ENCODE measurements at regions not wholly inside any gene's neighbourhood (a gene's known extent, or its start where the extent isn't known, plus 50 kb on each side); places are given as distances from the start of the nearest gene placed in this dataset.

DNA sequence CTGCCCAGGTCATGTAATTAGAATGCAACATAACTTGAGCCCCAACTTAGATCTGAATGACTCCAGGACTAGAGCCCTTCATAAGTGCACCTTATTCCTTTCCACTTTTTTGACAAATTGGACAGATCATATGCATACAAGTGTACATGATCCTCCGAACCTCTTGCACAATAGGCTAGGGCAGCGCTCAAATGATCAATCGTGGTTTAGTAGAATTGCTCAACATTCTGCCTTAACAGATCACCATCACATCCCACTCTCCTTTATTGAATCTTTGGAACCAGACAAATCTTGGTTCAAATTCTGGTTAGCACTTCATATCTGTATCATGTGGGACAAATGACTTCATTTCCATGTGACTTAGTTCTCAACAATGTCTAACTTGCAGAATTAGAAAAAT, 106.8 kb upstream of the CDIN1 start:
- TF ChIP-seq SALL1 (CRISPR knock-in tag; IDR thresholded peaks at IDR 0.05) (no peak), CEBPB (IDR thresholded peaks at IDR 0.05; ENCODE audit: borderline replicate concordance, low read depth, low read length) (peak; percentile 65), GLI4 (CRISPR knock-in tag; IDR thresholded peaks at IDR 0.05; ENCODE audit: borderline replicate concordance) (no peak), CC2D1A (CRISPR knock-in tag; IDR thresholded peaks at IDR 0.05) (no peak)
- TF ChIP-seq, protein P1, sequence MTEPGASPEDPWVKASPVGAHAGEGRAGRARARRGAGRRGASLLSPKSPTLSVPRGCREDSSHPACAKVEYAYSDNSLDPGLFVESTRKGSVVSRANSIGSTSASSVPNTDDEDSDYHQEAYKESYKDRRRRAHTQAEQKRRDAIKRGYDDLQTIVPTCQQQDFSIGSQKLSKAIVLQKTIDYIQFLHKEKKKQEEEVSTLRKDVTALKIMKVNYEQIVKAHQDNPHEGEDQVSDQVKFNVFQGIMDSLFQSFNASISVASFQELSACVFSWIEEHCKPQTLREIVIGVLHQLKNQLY (CRISPR knock-in tag; IDR thresholded peaks at IDR 0.05), result no peak
- TF ChIP-seq, protein P2, sequence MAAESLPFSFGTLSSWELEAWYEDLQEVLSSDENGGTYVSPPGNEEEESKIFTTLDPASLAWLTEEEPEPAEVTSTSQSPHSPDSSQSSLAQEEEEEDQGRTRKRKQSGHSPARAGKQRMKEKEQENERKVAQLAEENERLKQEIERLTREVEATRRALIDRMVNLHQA (CRISPR knock-in tag; IDR thresholded peaks at IDR 0.05), result no peak
- TF ChIP-seq, protein P3, sequence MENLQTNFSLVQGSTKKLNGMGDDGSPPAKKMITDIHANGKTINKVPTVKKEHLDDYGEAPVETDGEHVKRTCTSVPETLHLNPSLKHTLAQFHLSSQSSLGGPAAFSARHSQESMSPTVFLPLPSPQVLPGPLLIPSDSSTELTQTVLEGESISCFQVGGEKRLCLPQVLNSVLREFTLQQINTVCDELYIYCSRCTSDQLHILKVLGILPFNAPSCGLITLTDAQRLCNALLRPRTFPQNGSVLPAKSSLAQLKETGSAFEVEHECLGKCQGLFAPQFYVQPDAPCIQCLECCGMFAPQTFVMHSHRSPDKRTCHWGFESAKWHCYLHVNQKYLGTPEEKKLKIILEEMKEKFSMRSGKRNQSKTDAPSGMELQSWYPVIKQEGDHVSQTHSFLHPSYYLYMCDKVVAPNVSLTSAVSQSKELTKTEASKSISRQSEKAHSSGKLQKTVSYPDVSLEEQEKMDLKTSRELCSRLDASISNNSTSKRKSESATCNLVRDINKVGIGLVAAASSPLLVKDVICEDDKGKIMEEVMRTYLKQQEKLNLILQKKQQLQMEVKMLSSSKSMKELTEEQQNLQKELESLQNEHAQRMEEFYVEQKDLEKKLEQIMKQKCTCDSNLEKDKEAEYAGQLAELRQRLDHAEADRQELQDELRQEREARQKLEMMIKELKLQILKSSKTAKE (CRISPR knock-in tag; IDR thresholded peaks at IDR 0.05; ENCODE audit: borderline replicate concordance), result no peak
- no TSS peak for BruUV-seq (replicated peaks)

More for the DNA sequence above, 106.8 kb upstream of the CDIN1 start:
- Histone ChIP-seq H3K79me2 (ENCODE audit: insufficient read depth, low read length) (no peaks in the 10 kb centered on the region), H2AFZ (ENCODE audit: low read length) (no peak overlapping the region), H3K36me3 (replicated peaks in 1 of 2; ENCODE audit: control insufficient read depth in 1 of 2, insufficient read depth in 2 of 2, low read length in 2 of 2) (no peaks in the 10 kb centered on the region), H3K27me3 (ENCODE audit: control insufficient read depth in 1 of 2, insufficient read depth in 2 of 2, low read length in 2 of 2) (no peaks in the 10 kb centered on the region; a peak in 1 of 5 replicates), H3K4me2 (ENCODE audit: low read depth, low read length) (no peak overlapping the region), H3K4me1 (ENCODE audit: insufficient read depth, low read length) (no peaks in the 10 kb centered on the region), H3K9me3 (ENCODE audit: low read length) (no peaks in the 10 kb centered on the region), H4K20me1 (ENCODE audit: insufficient read depth, low read length) (no peaks in the 10 kb centered on the region), H3K4me3 (replicated peaks in 1 of 3; ENCODE audit: insufficient read depth in 1 of 3, low read depth in 2 of 3, low read length in 3 of 3) (no peak overlapping the region), H3K9ac (ENCODE audit: insufficient read depth, low read depth, low read length) (no peak overlapping the region), H3K27ac (ENCODE audit: extremely low read length, insufficient read depth, low read length) (no peak overlapping the region)
- POLR2A ChIA-PET, result no interaction called here
- ATAC-seq, result no peak
- 16% methylated on average over 3 of the region's 3 CpGs for WGBS (ENCODE audit: low lambda C conversion rate)
- CTCF ChIA-PET (ENCODE audit: low intra/inter-chr PET ratio, low total read pairs), result no interaction called here
- no peak for FAIRE-seq
- DNase-seq (ENCODE audit: low spot score), result no peak
- in situ Hi-C loops (cut with HindIII; ENCODE audit: extremely low pct_ligation_motif_present, low pct_unique_long_range_greater_than_20kb), result no loop called here
- intact Hi-C loops (cut with micrococcal nuclease; ENCODE audit: unreplicated experiment), result no loop called here

Data from HepG2 (cell line).